Naive thymus-derived CD8-positive, alpha-beta T cell (primary cell): ENCODE measurements at regions not wholly inside any gene's neighbourhood (a gene's known extent, or its start where the extent isn't known, plus 50 kb on each side); places are given as distances from the start of the nearest gene placed in this dataset.

Experiments
- ATAC-seq, 2 donors: fragments of 150-1000 bp; cut with Tn5 transposase in 1 of 2; sonication (Bioruptor Pico), chemical (Tn5 transposase) in 1 of 2; 1 replicate in 1 of 2; 2 replicates in 1 of 2; pipeline ENCODE4 v1.10.0; 2021; ENCODE audit warnings: mild to moderate bottlenecking in 2 of 2, moderate library complexity in 2 of 2
- POLR2A ChIA-PET: fragments of 350-600 bp; sonication (Branson Sonifier 250); formaldehyde crosslinking; loops from one replicate; lab custom pipeline; 2021; ENCODE audit warnings: antibody characterized with exemption; lab: Charles Lee
- DNase-seq, 10 donors: peaks; one replicate each; pipeline versions ENCODE4 v3.0.0 to v3.0.0-alpha.2; 2020 to 2022
- H3K27ac Mint-ChIP-seq, 10 donors: one replicate each; pipeline ENCODE4 v1.8.0; 2020 to 2022; ENCODE audit warnings: mild to moderate bottlenecking in 10 of 10, mixed read lengths in 10 of 10, moderate library complexity in 4 of 10, inconsistent platforms in 1 of 10
- H3K27me3 Mint-ChIP-seq, 5 donors: one replicate each; pipeline ENCODE4 v1.8.0; 2021 to 2022; ENCODE audit warnings: mixed read lengths in 5 of 5
- H3K36me3 Mint-ChIP-seq, 3 donors: one replicate each; pipeline ENCODE4 v1.8.0; 2020 to 2022; ENCODE audit warnings: mixed read lengths in 3 of 3, mild to moderate bottlenecking in 2 of 3, inconsistent platforms in 1 of 3
- H3K4me1 Mint-ChIP-seq, 4 donors: one replicate each; pipeline ENCODE4 v1.8.0; 2021 to 2022; ENCODE audit warnings: mixed read lengths in 4 of 4
- H3K4me3 Mint-ChIP-seq, 10 donors: one replicate each; pipeline ENCODE4 v1.8.0; 2020 to 2022; ENCODE audit warnings: mild to moderate bottlenecking in 10 of 10, mixed read lengths in 10 of 10, moderate library complexity in 6 of 10, inconsistent platforms in 1 of 10
- H3K9me3 Mint-ChIP-seq, 9 donors: one replicate each; pipeline ENCODE4 v1.8.0; 2020 to 2022; ENCODE audit warnings: mixed read lengths in 9 of 9, mild to moderate bottlenecking in 3 of 9, inconsistent platforms in 1 of 9, moderate library complexity in 1 of 9

GRCh38 chr2:215576572-215576971 is 140.7 kb upstream of the FN1 start:
- POLR2A ChIA-PET: no interaction called here
- no peak for ATAC-seq
- Mint-ChIP-seq H3K36me3 (no peaks in the 10 kb centered on the region), H3K4me1 (no peaks in the 10 kb centered on the region), H3K27me3 (peaks cover 0 to 7% (median 2%) of the 10 kb centered on the region in 5 donors), H3K27ac (no peak overlapping the region), H3K4me3 (no peak overlapping the region), H3K9me3 (no peaks in the 10 kb centered on the region)
- no peak for DNase-seq

DNA sequence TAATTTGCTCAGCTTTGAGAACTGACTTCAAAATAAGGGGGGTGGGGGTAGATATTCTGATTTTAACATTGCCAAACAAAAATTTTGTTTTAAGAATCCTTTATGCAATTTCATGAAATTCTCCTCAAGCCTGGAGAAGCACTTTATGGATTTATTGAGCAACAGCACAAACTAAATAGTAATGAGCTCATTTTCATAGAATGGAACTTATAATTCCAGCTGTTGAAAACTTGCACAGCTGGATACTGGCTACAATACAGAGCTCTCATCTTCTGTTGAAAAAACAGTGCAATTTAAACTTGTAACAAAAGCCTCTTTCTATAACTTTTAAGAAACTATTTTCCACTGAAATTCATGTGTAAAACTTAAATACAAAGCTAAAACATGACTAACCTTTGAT is 137.6 kb upstream of the FN1 start:
- H3K27me3 Mint-ChIP-seq: peaks cover 6 to 10% (median 8%) of the 10 kb centered on the region in 5 donors
- H3K9me3 Mint-ChIP-seq: no peaks in the 10 kb centered on the region
- H3K4me1 Mint-ChIP-seq: no peaks in the 10 kb centered on the region
- no peak overlapping the region for H3K4me3 Mint-ChIP-seq
- ATAC-seq (no peak), DNase-seq (no peak)
- POLR2A ChIA-PET: interaction anchor here (0.5 kb wide), 1 partner anchor 238 kb away, joined by 3 read pairs; no protein-coding TSS in a partner anchor
- H3K27ac Mint-ChIP-seq: no peak overlapping the region
- no peaks in the 10 kb centered on the region for H3K36me3 Mint-ChIP-seq

GRCh38 chr2:215572341-215572848 is 136.5 kb upstream of the FN1 start:
- ATAC-seq: no peak
- Mint-ChIP-seq H3K27ac (no peak overlapping the region), H3K27me3 (peaks cover 6 to 10% (median 8%) of the 10 kb centered on the region in 5 donors), H3K36me3 (no peaks in the 10 kb centered on the region), H3K4me3 (no peak overlapping the region), H3K4me1 (no peaks in the 10 kb centered on the region), H3K9me3 (no peaks in the 10 kb centered on the region)
- POLR2A ChIA-PET: no interaction called here
- DNase-seq: no peak

GRCh38 chr2:215571689-215572088 is 135.8 kb upstream of the FN1 start:
- H3K27ac Mint-ChIP-seq: no peak overlapping the region
- no peak for DNase-seq
- no peak for ATAC-seq
- no peaks in the 10 kb centered on the region for H3K9me3 Mint-ChIP-seq
- POLR2A ChIA-PET: no interaction called here
- H3K27me3 Mint-ChIP-seq: peaks cover 4 to 10% (median 7%) of the 10 kb centered on the region in 5 donors
- no peak overlapping the region for H3K4me3 Mint-ChIP-seq
- no peaks in the 10 kb centered on the region for H3K4me1 Mint-ChIP-seq
- no peaks in the 10 kb centered on the region for H3K36me3 Mint-ChIP-seq

DNA sequence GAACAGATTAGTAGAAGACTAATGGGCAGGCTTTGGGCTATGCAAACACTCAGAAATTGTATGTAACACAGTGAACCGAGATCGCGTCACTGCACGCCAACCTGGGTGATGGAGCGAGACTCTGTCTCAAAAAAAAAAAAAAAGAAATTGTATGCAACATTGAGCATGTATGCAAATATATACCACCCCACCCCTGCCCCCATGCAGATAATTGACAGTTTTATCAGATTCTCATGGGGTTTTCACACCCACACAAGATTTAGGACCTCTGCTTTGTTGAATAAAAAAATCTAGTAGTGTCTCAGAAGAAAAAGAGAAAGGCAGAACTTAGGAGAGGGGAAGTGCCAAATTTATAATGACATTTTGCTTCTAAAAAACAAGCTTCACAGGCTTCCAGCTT is 131.6 kb upstream of the FN1 start:
- H3K27ac Mint-ChIP-seq: no peak overlapping the region

GRCh38 chr2:215565897-215566296 is 130.0 kb upstream of the FN1 start:
- peaks cover 0 to 10% (median 0%) of the 10 kb centered on the region in 9 donors for H3K9me3 Mint-ChIP-seq
- no peak overlapping the region for H3K4me3 Mint-ChIP-seq
- POLR2A ChIA-PET: no interaction called here
- H3K4me1 Mint-ChIP-seq: no peaks in the 10 kb centered on the region
- no peak overlapping the region for H3K27ac Mint-ChIP-seq
- peaks cover 2 to 10% (median 5%) of the 10 kb centered on the region in 5 donors for H3K27me3 Mint-ChIP-seq
- H3K36me3 Mint-ChIP-seq: no peaks in the 10 kb centered on the region
- ATAC-seq (no peak), DNase-seq (no peak)

More for the DNA sequence above, 131.6 kb upstream of the FN1 start:
- Mint-ChIP-seq H3K4me1 (no peaks in the 10 kb centered on the region), H3K36me3 (no peaks in the 10 kb centered on the region), H3K9me3 (peaks cover 0 to 3% (median 0%) of the 10 kb centered on the region in 9 donors), H3K27me3 (peaks cover 5 to 10% (median 8%) of the 10 kb centered on the region in 5 donors), H3K4me3 (no peak overlapping the region)
- DNase-seq (no peak), ATAC-seq (no peak)
- POLR2A ChIA-PET: no interaction called here

GRCh38 chr2:215557701-215558100 is 121.8 kb upstream of the FN1 start:
- Mint-ChIP-seq H3K9me3 (peaks cover 0 to 17% (median 0%) of the 10 kb centered on the region in 9 donors), H3K4me1 (no peaks in the 10 kb centered on the region), H3K36me3 (no peaks in the 10 kb centered on the region), H3K27ac (no peak overlapping the region), H3K27me3 (peaks cover 0 to 7% (median 0%) of the 10 kb centered on the region in 5 donors), H3K4me3 (no peak overlapping the region)
- DNase-seq (no peak), ATAC-seq (no peak)
- POLR2A ChIA-PET: no interaction called here

DNA sequence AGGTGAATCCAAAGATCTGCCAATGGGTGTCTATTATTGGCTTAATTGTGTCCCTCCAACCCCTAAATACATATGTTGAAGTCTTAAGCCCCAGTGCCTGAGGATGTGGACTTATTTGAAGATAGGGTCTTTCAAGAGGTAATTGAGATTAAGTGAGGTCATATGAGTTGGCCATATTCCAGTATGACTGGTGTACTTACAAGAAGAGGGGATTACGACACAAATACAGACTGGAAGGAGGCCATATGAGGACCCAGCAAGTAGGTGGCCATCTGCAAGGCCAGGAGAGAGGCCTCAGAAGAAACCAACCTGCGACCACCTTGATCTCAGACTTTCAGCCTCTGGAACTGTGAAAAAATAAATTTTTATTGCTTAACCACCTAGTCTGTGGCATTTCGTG is 121.1 kb upstream of the FN1 start:
- Mint-ChIP-seq H3K27ac (no peak overlapping the region), H3K4me3 (no peak overlapping the region), H3K36me3 (no peaks in the 10 kb centered on the region), H3K27me3 (peaks cover 0 to 7% (median 0%) of the 10 kb centered on the region in 5 donors), H3K9me3 (peaks cover 0 to 17% (median 0%) of the 10 kb centered on the region in 9 donors), H3K4me1 (no peaks in the 10 kb centered on the region)
- DNase-seq (no peak), ATAC-seq (no peak)
- POLR2A ChIA-PET: no interaction called here

DNA sequence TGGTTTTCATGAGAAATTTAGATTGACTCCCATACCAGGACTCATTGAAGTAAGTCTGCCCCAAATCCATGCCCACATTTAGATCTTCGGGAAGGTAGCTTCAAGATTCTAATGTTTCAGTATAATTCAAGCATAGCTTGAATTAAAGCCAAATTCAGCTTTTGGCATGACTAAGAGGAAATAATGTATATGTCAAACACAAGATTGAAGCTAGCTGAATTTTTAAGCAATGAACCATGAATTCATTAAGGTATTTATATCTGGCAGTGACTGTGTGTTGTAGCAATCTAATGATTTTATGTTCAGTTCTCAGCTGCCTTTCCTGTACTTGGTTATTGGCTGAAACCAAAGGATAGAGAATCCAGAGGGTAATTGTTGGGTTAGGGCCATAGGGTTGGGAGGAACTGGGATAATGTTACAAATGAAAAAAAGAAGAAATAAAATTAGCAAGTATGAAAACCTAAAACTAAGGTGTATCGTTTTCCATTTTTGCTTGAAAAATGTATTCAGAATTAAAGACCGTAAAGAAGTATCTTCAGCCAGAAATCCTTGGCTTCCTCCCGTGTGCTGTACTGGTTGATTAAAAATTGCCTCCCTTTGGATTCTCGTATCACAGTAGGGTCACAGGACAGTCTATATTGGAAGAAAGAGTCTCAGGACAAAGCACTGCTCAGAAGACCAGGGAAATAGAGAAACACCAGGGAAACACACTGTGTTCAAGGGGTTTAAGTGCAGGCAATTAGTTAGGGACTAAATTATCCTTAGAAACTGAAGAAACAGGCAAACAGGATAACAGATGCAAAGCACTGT is 119.0 kb upstream of the FN1 start:
- Mint-ChIP-seq H3K36me3 (no peaks in the 10 kb centered on the region), H3K4me1 (no peaks in the 10 kb centered on the region), H3K4me3 (no peak overlapping the region), H3K9me3 (peaks cover 0 to 2% (median 0%) of the 10 kb centered on the region in 9 donors), H3K27me3 (peaks cover 0 to 5% (median 0%) of the 10 kb centered on the region in 5 donors), H3K27ac (no peak overlapping the region)
- POLR2A ChIA-PET: no interaction called here
- ATAC-seq (no peak), DNase-seq (no peak)

- no peak overlapping the region for H3K4me3 Mint-ChIP-seq
- DNase-seq (no peak), ATAC-seq (no peak)
- no peaks in the 10 kb centered on the region for H3K36me3 Mint-ChIP-seq
- H3K27ac Mint-ChIP-seq: no peak overlapping the region
- POLR2A ChIA-PET: no interaction called here
- H3K27me3 Mint-ChIP-seq: peaks cover 0 to 3% (median 1%) of the 10 kb centered on the region in 5 donors
- H3K9me3 Mint-ChIP-seq: peaks cover 0 to 1% (median 0%) of the 10 kb centered on the region in 9 donors
- H3K4me1 Mint-ChIP-seq: no peaks in the 10 kb centered on the region
These were observed 118.1 kb upstream of the FN1 start for GRCh38 chr2:215553946-215554345.

DNA sequence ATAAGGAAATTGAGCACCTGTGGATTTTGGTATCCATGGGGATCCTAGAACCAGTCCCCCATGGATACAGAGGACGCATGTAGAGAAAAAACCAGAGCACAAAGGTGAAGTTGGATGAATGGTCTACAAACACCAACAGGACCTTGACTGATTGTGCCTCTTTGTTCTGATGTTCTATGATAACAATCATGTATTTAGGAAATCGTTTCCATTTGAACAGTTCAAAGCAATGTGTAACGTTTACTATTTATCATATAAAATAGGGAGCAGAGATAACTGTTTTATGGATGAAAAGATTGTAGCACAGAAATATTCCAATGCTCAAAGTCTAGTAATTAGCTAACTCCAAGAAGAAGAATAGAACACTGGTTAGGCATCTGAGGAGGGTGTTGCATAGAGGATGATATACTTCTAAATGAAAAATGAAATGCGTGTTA is 116.3 kb upstream of the FN1 start:
- Mint-ChIP-seq H3K36me3 (no peaks in the 10 kb centered on the region), H3K27me3 (peaks cover 0 to 3% (median 1%) of the 10 kb centered on the region in 5 donors), H3K4me1 (no peaks in the 10 kb centered on the region), H3K27ac (no peak overlapping the region), H3K9me3 (peaks cover 0 to 1% (median 0%) of the 10 kb centered on the region in 9 donors), H3K4me3 (no peak overlapping the region)
- DNase-seq: no peak
- ATAC-seq: no peak
- POLR2A ChIA-PET: no interaction called here

DNA sequence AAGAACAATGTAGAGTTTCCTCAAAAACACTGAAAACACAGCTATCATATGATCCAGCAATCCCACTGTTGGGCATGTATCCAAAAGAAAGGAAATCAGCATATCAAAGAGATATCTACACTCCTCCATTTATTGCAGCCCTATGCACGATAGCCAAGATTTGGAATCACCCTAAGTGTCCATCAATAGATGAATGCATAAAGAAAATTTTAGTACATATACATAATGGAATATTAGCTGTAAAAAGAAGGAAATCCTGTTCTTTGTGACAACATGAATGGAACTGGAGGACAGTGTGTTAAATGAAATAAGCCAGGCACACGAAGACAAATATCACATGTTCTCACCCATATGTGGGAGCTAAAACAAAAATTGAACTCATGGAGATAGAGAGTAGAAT is 114.5 kb upstream of the FN1 start:
- Mint-ChIP-seq H3K27me3 (peaks cover 1 to 9% (median 2%) of the 10 kb centered on the region in 5 donors), H3K4me3 (no peak overlapping the region), H3K36me3 (no peaks in the 10 kb centered on the region), H3K27ac (no peak overlapping the region), H3K4me1 (no peaks in the 10 kb centered on the region), H3K9me3 (peaks cover 0 to 6% (median 0%) of the 10 kb centered on the region in 9 donors)
- DNase-seq: no peak
- no peak for ATAC-seq
- POLR2A ChIA-PET: no interaction called here

DNA sequence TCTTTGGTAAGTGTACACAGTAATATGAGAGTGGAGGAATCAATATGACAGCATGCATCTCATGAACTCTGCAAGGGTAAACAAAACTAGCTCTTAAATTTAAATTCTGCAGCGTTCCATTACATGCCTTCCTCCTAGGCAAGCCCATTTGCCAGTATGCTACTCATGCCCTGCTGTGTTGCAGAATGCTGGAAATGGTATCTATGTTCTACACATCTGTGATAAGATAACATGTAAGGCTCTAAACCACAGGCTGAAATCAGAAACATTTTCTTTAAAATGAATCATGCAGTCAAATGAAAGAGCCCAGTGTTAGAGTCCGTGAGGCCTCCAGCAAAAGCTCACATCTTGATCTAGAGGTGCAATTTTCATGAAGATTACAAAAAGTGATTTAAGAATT is 112.8 kb upstream of the FN1 start:
- Mint-ChIP-seq H3K4me3 (no peak overlapping the region), H3K27me3 (peaks cover 1 to 9% (median 2%) of the 10 kb centered on the region in 5 donors), H3K36me3 (no peaks in the 10 kb centered on the region), H3K9me3 (peaks cover 0 to 6% (median 0%) of the 10 kb centered on the region in 9 donors), H3K4me1 (no peaks in the 10 kb centered on the region), H3K27ac (no peak overlapping the region)
- DNase-seq (no peak), ATAC-seq (no peak)
- POLR2A ChIA-PET: no interaction called here
